Endothelial cell of umbilical vein (primary cell): ENCODE measurements at regions not wholly inside any gene's neighbourhood (a gene's known extent, or its start where the extent isn't known, plus 50 kb on each side); places are given as distances from the start of the nearest gene placed in this dataset.

Source experiments
- BruUV-seq: library from RNA; stranded (reverse); fragments of 400-500 nt; replicated peaks from 2 replicates; lab custom pipeline; 2021; lab: Mats Ljungman, UMichigan
- CTCF ChIA-PET: fragments of 300-600, 350-600 bp; sonication (Branson Sonifier 250); formaldehyde crosslinking; loops from one replicate; lab custom pipeline; 2021; ENCODE audit warnings: antibody characterized with exemption, inconsistent platforms; lab: Charles Lee
- POLR2A ChIA-PET: fragments of 300-600, 350-600 bp; sonication (Branson Sonifier 250); formaldehyde crosslinking; loops from one replicate; lab custom pipeline; 2021; ENCODE audit warnings: antibody characterized with exemption, inconsistent platforms; lab: Charles Lee
- DNase-seq: peaks from one replicate; pipeline ENCODE4 v3.0.0-alpha.2; 2011; ENCODE audit warnings: low read depth, low spot score
- FAIRE-seq: peaks from 2 replicates; lab custom pipeline; 2011; peaks lifted over from hg19 to GRCh38; lab: Jason Lieb, UNC
- H2AFZ ChIP-seq: 2 replicates; pipeline ENCODE4 v1.6.0; 2012; ENCODE audit warnings: low read depth, low read length, control low read depth, inconsistent platforms
- H3K27ac ChIP-seq: 2 replicates; pipeline ENCODE4 v1.5.1; 2011; ENCODE audit warnings: low read depth, mild to moderate bottlenecking, control low read depth, low read length, moderate library complexity; ENCODE audit not compliant: insufficient read depth
- H3K27me3 ChIP-seq, 2 experiments: 2 replicates each; pipeline versions ENCODE4 v1.6.0 to v1.6.1; 2011; ENCODE audit warnings: low read length in 2 of 2, mixed read lengths in 1 of 2; ENCODE audit not compliant: control insufficient read depth in 2 of 2, insufficient read depth in 2 of 2
- H3K36me3 ChIP-seq, 2 experiments: 2 replicates in 1 of 2; 3 replicates in 1 of 2; pipeline ENCODE4 v1.5.1; 2011; ENCODE audit warnings: low read length in 2 of 2, mild to moderate bottlenecking in 1 of 2, moderate library complexity in 1 of 2; ENCODE audit not compliant: control insufficient read depth in 2 of 2, insufficient read depth in 2 of 2; ENCODE audit errors: extremely low read depth in 1 of 2
- H3K4me1 ChIP-seq: 3 replicates; pipeline ENCODE4 v1.5.1; 2011; ENCODE audit warnings: mild to moderate bottlenecking, low read length; ENCODE audit not compliant: control insufficient read depth, insufficient read depth; ENCODE audit errors: extremely low read depth
- H3K4me2 ChIP-seq: 2 replicates; pipeline ENCODE4 v1.6.1; 2011; ENCODE audit warnings: low read length, control low read depth, mixed read lengths; ENCODE audit not compliant: insufficient read depth
- H3K4me3 ChIP-seq, 3 experiments: fragments of 200-600 bp in 1 of 3; sonication (generic), shearing (Covaris generic) in 1 of 3; replicated peaks in 1 of 3; 2 replicates each; pipeline ENCODE4 v1.5.1; 2011 to 2016; ENCODE audit warnings: control low read depth in 3 of 3, low read length in 3 of 3, mild to moderate bottlenecking in 2 of 3, inconsistent platforms in 1 of 3, low read depth in 1 of 3, moderate library complexity in 1 of 3; ENCODE audit not compliant: insufficient read depth in 1 of 3
- H3K79me2 ChIP-seq: 2 replicates; pipeline ENCODE4 v1.6.0; 2012; ENCODE audit warnings: low read length, inconsistent platforms; ENCODE audit not compliant: control insufficient read depth, insufficient read depth
- H3K9ac ChIP-seq: replicated peaks from 2 replicates; pipeline ENCODE3; 2011; ENCODE audit warnings: low read length, control low read depth; ENCODE audit not compliant: insufficient read depth; ENCODE audit errors: extremely low read depth
- H3K9me1 ChIP-seq: replicated peaks from 3 replicates; pipeline ENCODE4 v1.6.0; 2011; ENCODE audit warnings: mild to moderate bottlenecking, low read length; ENCODE audit not compliant: control insufficient read depth, insufficient read depth; ENCODE audit errors: extremely low read depth
- H3K9me3 ChIP-seq: replicated peaks from 2 replicates; pipeline ENCODE4 v1.5.1; 2012; ENCODE audit warnings: low read length, inconsistent platforms; ENCODE audit not compliant: control insufficient read depth, insufficient read depth
- H4K20me1 ChIP-seq: replicated peaks from 2 replicates; pipeline ENCODE3; 2011; ENCODE audit warnings: mild to moderate bottlenecking, low read length; ENCODE audit not compliant: control insufficient read depth, insufficient read depth; ENCODE audit errors: extremely low read depth
- EZH2 ChIP-seq: IDR thresholded peaks from 2 replicates; pipeline ENCODE4 v1.6.1; 2012; ENCODE audit warnings: borderline replicate concordance, low read depth, mild to moderate bottlenecking, moderate library complexity, low read length, inconsistent platforms; ENCODE audit not compliant: severe bottlenecking
- FOS ChIP-seq: IDR thresholded peaks from 2 replicates; pipeline ENCODE4 v1.6.1; 2011; ENCODE audit warnings: mild to moderate bottlenecking, low read length, moderate library complexity, borderline replicate concordance; ENCODE audit not compliant: insufficient read depth
- GATA2 ChIP-seq: IDR thresholded peaks from 2 replicates; pipeline ENCODE4 v1.7.0; 2011; ENCODE audit warnings: low read depth, mild to moderate bottlenecking, moderate library complexity, mixed read lengths, low read length; ENCODE audit not compliant: insufficient read length, insufficient read depth
- JUN ChIP-seq: IDR thresholded peaks from 2 replicates; pipeline ENCODE4 v1.6.1; 2011; ENCODE audit warnings: borderline replicate concordance, low read depth; ENCODE audit not compliant: insufficient read length, insufficient read depth
- MYC ChIP-seq: IDR thresholded peaks from one replicate; pipeline ENCODE4 v1.6.1; 2011; ENCODE audit warnings: mild to moderate bottlenecking, low read depth, low read length
- POLR2A ChIP-seq: IDR thresholded peaks from 2 replicates; pipeline ENCODE4 v1.6.1; 2012; ENCODE audit warnings: low read depth, mild to moderate bottlenecking, control low read depth, low read length
- POLR2AphosphoS5 ChIP-seq: IDR thresholded peaks from 2 replicates; pipeline ENCODE4 v1.6.1; 2012; ENCODE audit warnings: low read depth, mild to moderate bottlenecking, control low read depth, low read length, moderate library complexity; ENCODE audit not compliant: insufficient read depth
- dilution Hi-C: fragments of 300-500 bp; cut with MboI; formaldehyde crosslinking; loops from one replicate; pipeline ENCODE4 v1.15.0; 2019; ENCODE audit warnings: low sequenced_read_pairs; ENCODE audit not compliant: extremely low pct_ligation_motif_present
- intact Hi-C: fragments of 100-400 bp; cut with micrococcal nuclease; formaldehyde crosslinking; loops from one replicate; pipeline ENCODE4 v1.10.0; 2022
- TF ChIP-seq, protein P1 (sequence below), 2 donors: IDR thresholded peaks; 1 replicate in 1 of 2; 2 replicates in 1 of 2; pipeline ENCODE4 v1.5.1; 2011; ENCODE audit warnings: low read length in 2 of 2, mild to moderate bottlenecking in 2 of 2, moderate library complexity in 2 of 2, control low read depth in 1 of 2, inconsistent platforms in 1 of 2, low read depth in 1 of 2; ENCODE audit not compliant: insufficient read depth in 1 of 2; ENCODE audit errors: extremely low read depth in 1 of 2
- TF ChIP-seq, protein P2 (sequence below): IDR thresholded peaks from 2 replicates; pipeline ENCODE4 v1.6.1; 2011; ENCODE audit not compliant: insufficient read depth, insufficient read length

- no TSS peak for BruUV-seq
- H3K27me3 ChIP-seq, result peaks cover 0 to 2% of the 10 kb centered on the region in 2 experiments
- FAIRE-seq (no peak), DNase-seq (no peak)
- ChIA-PET CTCF (interaction anchor here (1.4 kb wide), 1 partner anchor 309 kb away, joined by 3 read pairs; no protein-coding TSS in a partner anchor), POLR2A (no interaction called here)
- no peak overlapping the region for H3K27ac ChIP-seq
- H3K79me2 ChIP-seq, result no peaks in the 10 kb centered on the region
- TF ChIP-seq GATA2 (no peak), EZH2 (no peak)
- no peaks in the 10 kb centered on the region for H3K9me1 ChIP-seq
- H3K9ac ChIP-seq, result no peak overlapping the region
- dilution Hi-C loops, result no loop called here
- H4K20me1 ChIP-seq, result no peaks in the 10 kb centered on the region
- H3K4me1 ChIP-seq, result no peaks in the 10 kb centered on the region
- no peak overlapping the region for H3K4me2 ChIP-seq
- no peak overlapping the region for H3K4me3 ChIP-seq
- no peaks in the 10 kb centered on the region for H3K36me3 ChIP-seq
- no peaks in the 10 kb centered on the region for H3K9me3 ChIP-seq
- H2AFZ ChIP-seq, result no peak overlapping the region
- intact Hi-C loops, result no loop called here
These were observed 106.5 kb upstream of the EDEM3 start for GRCh38 chr1:184860985-184861754.

DNA sequence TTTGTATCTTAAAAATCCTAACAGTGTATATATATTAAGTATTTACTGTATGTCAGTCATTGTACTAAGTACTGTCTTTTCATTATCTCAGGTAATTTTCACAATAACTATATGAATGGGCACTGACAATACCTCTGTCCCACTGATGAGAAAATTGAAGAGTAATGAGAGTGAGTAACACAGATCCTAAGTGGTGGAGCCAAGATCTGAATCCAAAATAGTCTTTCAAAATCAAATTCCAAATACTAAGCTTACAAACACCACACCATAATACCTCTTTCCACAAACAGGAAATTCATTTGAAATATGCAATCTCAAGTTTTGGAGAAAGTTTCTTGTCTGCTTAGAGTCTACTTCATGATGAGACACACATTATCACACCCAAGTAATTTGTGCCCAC, 105.9 kb upstream of the EDEM3 start:
- H3K36me3 ChIP-seq, result no peaks in the 10 kb centered on the region
- POLR2A ChIA-PET, result no interaction called here
- CTCF ChIA-PET, result no interaction called here

More for the DNA sequence above, 105.9 kb upstream of the EDEM3 start:
- dilution Hi-C loops (no loop called here), intact Hi-C loops (no loop called here)
- Histone ChIP-seq H2AFZ (no peak overlapping the region), H3K4me2 (no peak overlapping the region), H3K9me3 (no peaks in the 10 kb centered on the region), H3K9me1 (no peaks in the 10 kb centered on the region), H3K9ac (no peak overlapping the region), H3K27ac (no peak overlapping the region), H3K27me3 (peaks cover 0 to 2% of the 10 kb centered on the region in 2 experiments), H3K79me2 (no peaks in the 10 kb centered on the region), H3K4me3 (no peak overlapping the region), H3K4me1 (no peaks in the 10 kb centered on the region), H4K20me1 (no peaks in the 10 kb centered on the region)
- BruUV-seq, result no TSS peak
- no peak for TF ChIP-seq MYC
- TF ChIP-seq JUN, result no peak
- TF ChIP-seq, protein P1, sequence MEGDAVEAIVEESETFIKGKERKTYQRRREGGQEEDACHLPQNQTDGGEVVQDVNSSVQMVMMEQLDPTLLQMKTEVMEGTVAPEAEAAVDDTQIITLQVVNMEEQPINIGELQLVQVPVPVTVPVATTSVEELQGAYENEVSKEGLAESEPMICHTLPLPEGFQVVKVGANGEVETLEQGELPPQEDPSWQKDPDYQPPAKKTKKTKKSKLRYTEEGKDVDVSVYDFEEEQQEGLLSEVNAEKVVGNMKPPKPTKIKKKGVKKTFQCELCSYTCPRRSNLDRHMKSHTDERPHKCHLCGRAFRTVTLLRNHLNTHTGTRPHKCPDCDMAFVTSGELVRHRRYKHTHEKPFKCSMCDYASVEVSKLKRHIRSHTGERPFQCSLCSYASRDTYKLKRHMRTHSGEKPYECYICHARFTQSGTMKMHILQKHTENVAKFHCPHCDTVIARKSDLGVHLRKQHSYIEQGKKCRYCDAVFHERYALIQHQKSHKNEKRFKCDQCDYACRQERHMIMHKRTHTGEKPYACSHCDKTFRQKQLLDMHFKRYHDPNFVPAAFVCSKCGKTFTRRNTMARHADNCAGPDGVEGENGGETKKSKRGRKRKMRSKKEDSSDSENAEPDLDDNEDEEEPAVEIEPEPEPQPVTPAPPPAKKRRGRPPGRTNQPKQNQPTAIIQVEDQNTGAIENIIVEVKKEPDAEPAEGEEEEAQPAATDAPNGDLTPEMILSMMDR (IDR thresholded peaks at IDR 0.05; ENCODE audit: extremely low read depth in 1 of 2, insufficient read depth in 1 of 2, low read depth in 1 of 2, low read length in 2 of 2), result no peak
- no peak for TF ChIP-seq POLR2AphosphoS5
- no peak for TF ChIP-seq POLR2A
- TF ChIP-seq GATA2, result no peak
- TF ChIP-seq EZH2, result no peak
- TF ChIP-seq FOS, result no peak
- TF ChIP-seq, protein P2, sequence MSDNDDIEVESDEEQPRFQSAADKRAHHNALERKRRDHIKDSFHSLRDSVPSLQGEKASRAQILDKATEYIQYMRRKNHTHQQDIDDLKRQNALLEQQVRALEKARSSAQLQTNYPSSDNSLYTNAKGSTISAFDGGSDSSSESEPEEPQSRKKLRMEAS, result no peak
- no peak for FAIRE-seq
- no peak for DNase-seq
